Mucosa of descending colon (tissue), 3 donors: ENCODE measurements at regions not wholly inside any gene's neighbourhood (a gene's known extent, or its start where the extent isn't known, plus 50 kb on each side); places are given as distances from the start of the nearest gene placed in this dataset.

Experiments used
- ATAC-seq: fragments of 200-7000 bp; cut with Tn5 transposase; one replicate; pipeline ENCODE4 v1.9.1; 2020; ENCODE audit warnings: mild to moderate bottlenecking, moderate library complexity
- DNase-seq, 3 donors: peaks; one replicate each; pipeline ENCODE4 v3.0.0-alpha.2; 2020
- H3K36me3 ChIP-seq: fragments of 200-600 bp; one replicate; pipeline ENCODE4 v1.8.0; 2021; ENCODE audit warnings: low read depth, mild to moderate bottlenecking
- H3K4me1 ChIP-seq: fragments of 200-600 bp; one replicate; pipeline ENCODE4 v1.8.0; 2021; ENCODE audit warnings: low read depth, mild to moderate bottlenecking
- H3K4me3 ChIP-seq: fragments of 200-600 bp; one replicate; pipeline ENCODE4 v1.8.0; 2021; ENCODE audit warnings: mild to moderate bottlenecking
- H3K9me3 ChIP-seq: fragments of 200-600 bp; one replicate; pipeline ENCODE4 v1.8.0; 2021; ENCODE audit warnings: mild to moderate bottlenecking
- CTCF ChIP-seq: fragments of 200-600 bp; IDR thresholded peaks from one replicate; pipeline ENCODE4 v1.8.0; 2022; ENCODE audit warnings: antibody characterized with exemption, mild to moderate bottlenecking
- intact Hi-C, 2 donors: fragments of 100-400 bp; cut with DNase I in 1 of 2; cut with micrococcal nuclease in 1 of 2; formaldehyde crosslinking; loops; one replicate each; pipeline versions ENCODE4 v1.11.0 to v1.11.1; 2022; cut with DNase I, micrococcal nuclease
- donor health status: DM: no; HTN: no; CAD: no; lungs with moderate emphysema.
- donor health status: DM: no; HTN: no; CAD: no.
- donor health status: DM: no; HTN: yes; CAD: no.

- ATAC-seq, result no peak
- intact Hi-C loops, result no loop called here
Measured at GRCh38 chr7:128191136-128191844, 49.8 kb upstream of the LEP start.

More at GRCh38 chr7:128191136-128191844, 49.8 kb upstream of the LEP start:
- DNase-seq, result no peak
- Histone ChIP-seq H3K36me3 (no peaks in the 10 kb centered on the region), H3K9me3 (peaks cover 17% of the 10 kb centered on the region), H3K4me1 (no peaks in the 10 kb centered on the region), H3K4me3 (no peak overlapping the region)
- no peak for TF ChIP-seq CTCF
